ENCODE measurements at regions not wholly inside any gene's neighbourhood (a gene's known extent, or its start where the extent isn't known, plus 50 kb on each side); places are given as distances from the start of the nearest gene placed in this dataset.

GRCh38 chr21:32909393-32909792 is 116.3 kb upstream of the OLIG2 start:
- TF ChIP-seq, protein P1, sequence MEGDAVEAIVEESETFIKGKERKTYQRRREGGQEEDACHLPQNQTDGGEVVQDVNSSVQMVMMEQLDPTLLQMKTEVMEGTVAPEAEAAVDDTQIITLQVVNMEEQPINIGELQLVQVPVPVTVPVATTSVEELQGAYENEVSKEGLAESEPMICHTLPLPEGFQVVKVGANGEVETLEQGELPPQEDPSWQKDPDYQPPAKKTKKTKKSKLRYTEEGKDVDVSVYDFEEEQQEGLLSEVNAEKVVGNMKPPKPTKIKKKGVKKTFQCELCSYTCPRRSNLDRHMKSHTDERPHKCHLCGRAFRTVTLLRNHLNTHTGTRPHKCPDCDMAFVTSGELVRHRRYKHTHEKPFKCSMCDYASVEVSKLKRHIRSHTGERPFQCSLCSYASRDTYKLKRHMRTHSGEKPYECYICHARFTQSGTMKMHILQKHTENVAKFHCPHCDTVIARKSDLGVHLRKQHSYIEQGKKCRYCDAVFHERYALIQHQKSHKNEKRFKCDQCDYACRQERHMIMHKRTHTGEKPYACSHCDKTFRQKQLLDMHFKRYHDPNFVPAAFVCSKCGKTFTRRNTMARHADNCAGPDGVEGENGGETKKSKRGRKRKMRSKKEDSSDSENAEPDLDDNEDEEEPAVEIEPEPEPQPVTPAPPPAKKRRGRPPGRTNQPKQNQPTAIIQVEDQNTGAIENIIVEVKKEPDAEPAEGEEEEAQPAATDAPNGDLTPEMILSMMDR (IDR thresholded peaks at IDR 0.05; ENCODE audit: partially characterized antibody, unreplicated experiment): no peak

DNA sequence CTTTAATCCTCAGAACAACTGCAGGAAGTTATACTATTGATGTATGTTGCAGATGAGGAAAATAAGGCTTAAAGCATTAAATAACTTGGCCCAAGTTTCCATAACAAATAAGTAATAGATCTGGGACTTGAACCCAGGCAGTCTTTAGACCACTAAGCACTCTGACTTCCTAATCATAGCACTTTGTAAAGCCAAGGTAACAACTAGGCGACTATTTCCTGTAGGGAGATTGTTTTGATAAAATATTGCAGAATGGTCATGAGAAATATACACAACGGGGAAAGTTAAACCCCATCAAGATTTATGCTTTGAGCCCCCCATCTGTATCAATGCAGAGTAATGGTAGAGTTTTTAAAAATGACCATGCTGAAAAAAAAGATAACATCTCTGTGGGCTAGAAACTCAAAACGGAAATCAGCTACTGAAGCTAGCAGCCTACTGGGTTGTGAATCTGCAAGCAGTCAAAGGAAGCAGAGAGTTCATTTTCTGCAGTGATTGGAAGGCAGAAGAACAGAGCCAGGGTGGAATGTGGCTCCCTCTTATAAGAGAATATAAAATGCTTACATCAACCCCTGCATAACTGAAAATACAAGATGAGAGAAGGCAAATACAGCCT is 111.2 kb upstream of the OLIG2 start:
- DNase-seq: no peak
- H3K4me1 Mint-ChIP-seq (ENCODE audit: low read depth, unreplicated experiment): peaks cover 14% of the 10 kb centered on the region
- no peak overlapping the region for H3K27ac Mint-ChIP-seq (ENCODE audit: unreplicated experiment)
- TF ChIP-seq, protein P1 (IDR thresholded peaks at IDR 0.05; ENCODE audit: partially characterized antibody, unreplicated experiment): no peak
- no peak overlapping the region for H3K4me3 Mint-ChIP-seq (ENCODE audit: unreplicated experiment)
- H3K27me3 Mint-ChIP-seq (ENCODE audit: unreplicated experiment): no peaks in the 10 kb centered on the region
- H3K36me3 Mint-ChIP-seq (ENCODE audit: unreplicated experiment): peaks cover 14% of the 10 kb centered on the region
- H3K9me3 Mint-ChIP-seq (ENCODE audit: unreplicated experiment): peaks cover 4% of the 10 kb centered on the region

More at GRCh38 chr21:32909393-32909792, 116.3 kb upstream of the OLIG2 start:
- Mint-ChIP-seq H3K36me3 (ENCODE audit: unreplicated experiment) (no peaks in the 10 kb centered on the region), H3K27ac (ENCODE audit: unreplicated experiment) (no peak overlapping the region), H3K27me3 (ENCODE audit: unreplicated experiment) (peaks cover 3% of the 10 kb centered on the region), H3K4me1 (ENCODE audit: low read depth, unreplicated experiment) (no peaks in the 10 kb centered on the region), H3K4me3 (ENCODE audit: unreplicated experiment) (no peak overlapping the region), H3K9me3 (ENCODE audit: unreplicated experiment) (no peaks in the 10 kb centered on the region)
- no peak for DNase-seq

- no peak for DNase-seq
- Mint-ChIP-seq H3K4me3 (ENCODE audit: unreplicated experiment) (no peak overlapping the region), H3K27ac (ENCODE audit: unreplicated experiment) (no peak overlapping the region), H3K9me3 (ENCODE audit: unreplicated experiment) (peaks cover 4% of the 10 kb centered on the region), H3K27me3 (ENCODE audit: unreplicated experiment) (no peaks in the 10 kb centered on the region), H3K4me1 (ENCODE audit: low read depth, unreplicated experiment) (peaks cover 16% of the 10 kb centered on the region), H3K36me3 (ENCODE audit: unreplicated experiment) (peaks cover 14% of the 10 kb centered on the region)
- TF ChIP-seq, protein P1 (IDR thresholded peaks at IDR 0.05; ENCODE audit: partially characterized antibody, unreplicated experiment): no peak
Observed at GRCh38 chr21:32915099-32915498, 110.6 kb upstream of the OLIG2 start.

GRCh38 chr21:32916088-32916487 is 109.6 kb upstream of the OLIG2 start:
- TF ChIP-seq, protein P1 (IDR thresholded peaks at IDR 0.05; ENCODE audit: partially characterized antibody, unreplicated experiment): no peak
- Mint-ChIP-seq H3K27ac (ENCODE audit: unreplicated experiment) (no peak overlapping the region), H3K27me3 (ENCODE audit: unreplicated experiment) (no peaks in the 10 kb centered on the region), H3K4me1 (ENCODE audit: low read depth, unreplicated experiment) (peaks cover 16% of the 10 kb centered on the region), H3K36me3 (ENCODE audit: unreplicated experiment) (peaks cover 14% of the 10 kb centered on the region), H3K4me3 (ENCODE audit: unreplicated experiment) (no peak overlapping the region), H3K9me3 (ENCODE audit: unreplicated experiment) (peaks cover 8% of the 10 kb centered on the region)
- DNase-seq: no peak

GRCh38 chr21:32916522-32917099 is 109.1 kb upstream of the OLIG2 start:
- peaks cover 16% of the 10 kb centered on the region for H3K4me1 Mint-ChIP-seq (ENCODE audit: low read depth, unreplicated experiment)
- DNase-seq: no peak
- TF ChIP-seq, protein P1 (IDR thresholded peaks at IDR 0.05; ENCODE audit: partially characterized antibody, unreplicated experiment): peak; percentile 21
- H3K9me3 Mint-ChIP-seq (ENCODE audit: unreplicated experiment): peaks cover 8% of the 10 kb centered on the region
- H3K27me3 Mint-ChIP-seq (ENCODE audit: unreplicated experiment): no peaks in the 10 kb centered on the region
- H3K36me3 Mint-ChIP-seq (ENCODE audit: unreplicated experiment): peaks cover 14% of the 10 kb centered on the region
- no peak overlapping the region for H3K4me3 Mint-ChIP-seq (ENCODE audit: unreplicated experiment)
- no peak overlapping the region for H3K27ac Mint-ChIP-seq (ENCODE audit: unreplicated experiment)
